ENCODE measurements at regions not wholly inside any gene's neighbourhood (a gene's known extent, or its start where the extent isn't known, plus 50 kb on each side); places are given as distances from the start of the nearest gene placed in this dataset.
A peak's percentile ranks its signal among the peaks of the same experiment; 100 is the strongest.

DNA sequence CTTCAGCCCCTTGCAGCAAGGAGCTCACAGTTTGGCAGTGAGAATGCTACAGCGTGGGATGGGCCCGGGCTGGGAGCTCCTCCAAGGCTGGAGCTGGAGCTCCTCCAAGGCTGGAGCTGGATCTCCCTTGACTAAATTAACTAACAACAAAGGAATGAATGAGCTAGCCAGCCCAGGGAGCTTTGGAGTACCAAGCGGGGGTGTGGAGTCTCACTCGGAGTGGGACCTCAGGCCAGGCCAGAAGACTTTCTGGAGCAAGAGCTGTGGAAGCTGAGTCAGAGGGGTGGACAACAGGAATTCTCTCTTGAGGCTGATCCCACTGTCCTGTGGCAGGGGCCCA lies 244.7 kb upstream of the HS6ST1 start:
- H3K4me3 ChIP-seq (ENCODE audit: low read depth, low read length) = no peak overlapping the region
- TF ChIP-seq, protein P1, sequence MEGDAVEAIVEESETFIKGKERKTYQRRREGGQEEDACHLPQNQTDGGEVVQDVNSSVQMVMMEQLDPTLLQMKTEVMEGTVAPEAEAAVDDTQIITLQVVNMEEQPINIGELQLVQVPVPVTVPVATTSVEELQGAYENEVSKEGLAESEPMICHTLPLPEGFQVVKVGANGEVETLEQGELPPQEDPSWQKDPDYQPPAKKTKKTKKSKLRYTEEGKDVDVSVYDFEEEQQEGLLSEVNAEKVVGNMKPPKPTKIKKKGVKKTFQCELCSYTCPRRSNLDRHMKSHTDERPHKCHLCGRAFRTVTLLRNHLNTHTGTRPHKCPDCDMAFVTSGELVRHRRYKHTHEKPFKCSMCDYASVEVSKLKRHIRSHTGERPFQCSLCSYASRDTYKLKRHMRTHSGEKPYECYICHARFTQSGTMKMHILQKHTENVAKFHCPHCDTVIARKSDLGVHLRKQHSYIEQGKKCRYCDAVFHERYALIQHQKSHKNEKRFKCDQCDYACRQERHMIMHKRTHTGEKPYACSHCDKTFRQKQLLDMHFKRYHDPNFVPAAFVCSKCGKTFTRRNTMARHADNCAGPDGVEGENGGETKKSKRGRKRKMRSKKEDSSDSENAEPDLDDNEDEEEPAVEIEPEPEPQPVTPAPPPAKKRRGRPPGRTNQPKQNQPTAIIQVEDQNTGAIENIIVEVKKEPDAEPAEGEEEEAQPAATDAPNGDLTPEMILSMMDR (IDR thresholded peaks at IDR 0.05; ENCODE audit: low read depth, low read length) = no peak
- in situ Hi-C loops (cut with HindIII; ENCODE audit: low sequenced_read_pairs) = no loop called here
- peak; percentile 91 for DNase-seq (ENCODE audit: low read depth, low spot score)

DNA sequence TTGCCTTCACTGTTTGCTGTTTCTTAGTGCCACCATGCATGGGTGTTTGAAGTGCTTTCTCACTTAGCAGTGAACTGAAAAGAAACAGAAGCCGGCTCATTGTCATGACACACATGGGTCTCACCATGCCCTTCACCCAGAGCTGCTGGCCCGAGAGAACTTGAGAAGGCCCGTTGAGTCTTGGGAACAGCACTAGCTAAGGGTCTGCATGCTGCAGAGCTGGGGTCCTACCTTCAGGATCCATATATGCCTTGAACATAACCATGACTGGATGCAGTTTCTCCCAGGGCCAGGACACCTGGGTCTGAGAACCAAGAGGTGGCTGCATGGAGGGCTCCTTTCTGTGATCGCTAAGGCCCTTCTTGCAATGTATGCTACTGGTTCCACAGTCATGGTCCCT lies 245.5 kb upstream of the HS6ST1 start:
- H3K4me3 ChIP-seq (ENCODE audit: low read depth, low read length) = no peak overlapping the region
- in situ Hi-C loops (cut with HindIII; ENCODE audit: low sequenced_read_pairs) = no loop called here
- TF ChIP-seq, protein P1 (IDR thresholded peaks at IDR 0.05; ENCODE audit: low read depth, low read length) = no peak
- DNase-seq (ENCODE audit: low read depth, low spot score) = no peak

DNA sequence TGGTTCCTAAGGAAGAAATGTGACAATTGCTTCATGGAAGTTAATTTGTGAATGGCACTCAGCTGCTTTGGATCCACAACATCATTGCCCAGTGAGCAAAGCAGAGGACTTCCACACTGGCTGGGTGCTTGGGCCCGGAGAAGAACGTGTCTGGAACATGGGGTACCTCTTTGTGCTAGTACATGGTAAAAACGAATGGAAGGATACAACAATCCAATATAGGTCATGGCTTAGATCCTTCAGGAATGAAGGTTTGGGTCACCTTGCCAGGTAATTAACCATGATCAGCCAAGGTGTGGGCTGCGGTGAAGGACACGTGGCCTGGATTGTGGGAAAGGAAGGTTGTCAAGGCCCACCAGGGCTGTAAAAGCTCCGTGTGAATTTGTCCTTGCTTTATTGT lies 245.9 kb upstream of the HS6ST1 start:
- in situ Hi-C loops (cut with HindIII; ENCODE audit: low sequenced_read_pairs) = no loop called here
- TF ChIP-seq, protein P1 (IDR thresholded peaks at IDR 0.05; ENCODE audit: low read depth, low read length) = no peak
- no peak overlapping the region for H3K4me3 ChIP-seq (ENCODE audit: low read depth, low read length)
- DNase-seq (ENCODE audit: low read depth, low spot score) = no peak

DNA sequence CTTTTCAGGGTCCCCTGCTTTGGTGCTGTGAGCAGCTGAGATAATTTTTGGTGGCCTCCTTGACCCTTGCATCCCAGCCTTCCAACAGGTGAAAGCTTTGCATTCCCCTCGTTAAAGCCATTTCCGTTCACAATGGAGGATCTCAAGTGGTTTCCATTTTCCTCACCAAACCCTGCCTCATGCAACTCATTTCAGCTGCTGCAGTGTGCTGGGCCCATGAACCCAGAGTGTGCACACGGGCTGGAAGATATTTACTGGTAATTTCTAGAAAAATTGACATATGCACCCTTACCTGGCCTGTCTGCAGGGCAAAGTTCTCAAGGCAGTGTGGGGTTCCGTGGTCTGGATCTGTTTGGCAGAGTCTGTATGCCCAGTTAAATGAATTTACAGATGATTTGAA lies 246.8 kb upstream of the HS6ST1 start:
- TF ChIP-seq, protein P1 (IDR thresholded peaks at IDR 0.05; ENCODE audit: low read depth, low read length) = no peak
- no peak for DNase-seq (ENCODE audit: low read depth, low spot score)
- H3K4me3 ChIP-seq (ENCODE audit: low read depth, low read length) = no peak overlapping the region
- in situ Hi-C loops (cut with HindIII; ENCODE audit: low sequenced_read_pairs) = no loop called here

DNA sequence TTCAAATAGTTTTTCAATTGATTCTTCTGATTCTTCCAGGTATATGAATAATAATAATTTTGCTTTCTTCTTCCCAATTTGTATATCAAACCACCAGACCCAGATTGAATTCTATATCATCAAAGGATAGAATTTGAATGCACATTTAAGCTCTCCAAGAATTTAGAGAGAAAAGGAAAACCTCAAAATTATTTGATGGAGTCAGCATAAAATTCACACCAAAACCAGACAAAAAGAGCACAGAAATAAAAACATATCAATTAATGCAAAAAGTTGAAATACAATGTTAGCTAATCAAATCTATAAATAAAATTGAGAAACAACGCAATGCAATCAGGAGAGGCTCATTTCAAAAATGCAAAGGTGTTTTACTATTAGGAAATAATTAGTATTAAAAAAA lies 248.0 kb upstream of the HS6ST1 start:
- no peak for DNase-seq (ENCODE audit: low read depth, low spot score)
- in situ Hi-C loops (cut with HindIII; ENCODE audit: low sequenced_read_pairs) = no loop called here
- H3K4me3 ChIP-seq (ENCODE audit: low read depth, low read length) = no peak overlapping the region
- TF ChIP-seq, protein P1 (IDR thresholded peaks at IDR 0.05; ENCODE audit: low read depth, low read length) = no peak

DNA sequence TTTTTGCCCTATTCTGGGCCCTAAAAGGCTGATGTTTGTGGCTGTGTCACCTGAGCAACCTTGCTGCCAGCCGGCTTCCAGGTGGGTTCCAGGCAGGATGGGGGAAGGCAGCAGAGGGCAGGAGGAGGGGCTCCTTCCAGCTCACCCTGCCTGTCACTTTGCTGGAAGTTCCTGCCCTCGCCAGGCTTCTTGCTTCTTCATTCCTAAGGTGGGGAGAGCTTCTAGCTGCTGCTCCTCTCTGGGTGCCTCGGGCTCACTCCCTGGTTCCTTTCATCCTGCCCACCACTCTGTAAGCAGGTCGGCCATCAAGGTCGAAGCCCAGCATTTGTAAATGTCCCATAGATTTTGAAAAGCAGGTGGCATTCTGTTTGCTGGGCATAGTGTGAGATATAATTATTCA lies 249.4 kb upstream of the HS6ST1 start:
- in situ Hi-C loops (cut with HindIII; ENCODE audit: low sequenced_read_pairs) = no loop called here
- TF ChIP-seq, protein P1 (IDR thresholded peaks at IDR 0.05; ENCODE audit: low read depth, low read length) = no peak
- no peak for DNase-seq (ENCODE audit: low read depth, low spot score)
- H3K4me3 ChIP-seq (ENCODE audit: low read depth, low read length) = no peak overlapping the region

DNA sequence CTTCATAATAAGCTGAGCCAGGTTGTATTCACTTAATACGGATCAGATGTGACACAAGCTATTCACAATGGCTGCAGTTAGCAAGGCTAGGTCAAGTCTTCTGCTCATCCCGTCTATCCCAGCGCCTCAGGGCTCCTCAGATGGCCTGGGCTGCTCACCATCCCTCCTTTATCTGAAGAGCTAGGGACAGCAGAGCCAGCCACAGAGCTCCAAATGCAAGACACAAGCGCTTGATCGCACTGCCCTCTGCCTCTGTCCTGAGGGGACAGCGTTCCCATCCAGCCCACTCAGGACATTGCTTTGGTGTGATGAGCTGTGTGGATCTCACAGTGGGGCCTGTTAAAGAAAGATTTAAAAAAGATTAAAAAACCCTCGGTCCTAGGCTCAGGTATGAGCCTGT lies 254.4 kb upstream of the HS6ST1 start:
- no peak overlapping the region for H3K4me3 ChIP-seq (ENCODE audit: low read depth, low read length)
- TF ChIP-seq, protein P1 (IDR thresholded peaks at IDR 0.05; ENCODE audit: low read depth, low read length) = no peak
- DNase-seq (ENCODE audit: low read depth, low spot score) = no peak
- in situ Hi-C loops (cut with HindIII; ENCODE audit: low sequenced_read_pairs) = no loop called here
